Endothelial cell of umbilical vein (primary cell): ENCODE measurements at regions not wholly inside any gene's neighbourhood (a gene's known extent, or its start where the extent isn't known, plus 50 kb on each side); places are given as distances from the start of the nearest gene placed in this dataset.

Source experiments
- EZH2 ChIP-seq: IDR thresholded peaks from 2 replicates; pipeline ENCODE4 v1.6.1; 2012; ENCODE audit warnings: borderline replicate concordance, low read depth, mild to moderate bottlenecking, moderate library complexity, low read length, inconsistent platforms; ENCODE audit not compliant: severe bottlenecking
- TF ChIP-seq, protein P1 (sequence below), 2 donors: IDR thresholded peaks; 1 replicate in 1 of 2; 2 replicates in 1 of 2; pipeline ENCODE4 v1.5.1; 2011; ENCODE audit warnings: low read length in 2 of 2, mild to moderate bottlenecking in 2 of 2, moderate library complexity in 2 of 2, control low read depth in 1 of 2, inconsistent platforms in 1 of 2, low read depth in 1 of 2; ENCODE audit not compliant: insufficient read depth in 1 of 2; ENCODE audit errors: extremely low read depth in 1 of 2

- TF ChIP-seq, protein P1, sequence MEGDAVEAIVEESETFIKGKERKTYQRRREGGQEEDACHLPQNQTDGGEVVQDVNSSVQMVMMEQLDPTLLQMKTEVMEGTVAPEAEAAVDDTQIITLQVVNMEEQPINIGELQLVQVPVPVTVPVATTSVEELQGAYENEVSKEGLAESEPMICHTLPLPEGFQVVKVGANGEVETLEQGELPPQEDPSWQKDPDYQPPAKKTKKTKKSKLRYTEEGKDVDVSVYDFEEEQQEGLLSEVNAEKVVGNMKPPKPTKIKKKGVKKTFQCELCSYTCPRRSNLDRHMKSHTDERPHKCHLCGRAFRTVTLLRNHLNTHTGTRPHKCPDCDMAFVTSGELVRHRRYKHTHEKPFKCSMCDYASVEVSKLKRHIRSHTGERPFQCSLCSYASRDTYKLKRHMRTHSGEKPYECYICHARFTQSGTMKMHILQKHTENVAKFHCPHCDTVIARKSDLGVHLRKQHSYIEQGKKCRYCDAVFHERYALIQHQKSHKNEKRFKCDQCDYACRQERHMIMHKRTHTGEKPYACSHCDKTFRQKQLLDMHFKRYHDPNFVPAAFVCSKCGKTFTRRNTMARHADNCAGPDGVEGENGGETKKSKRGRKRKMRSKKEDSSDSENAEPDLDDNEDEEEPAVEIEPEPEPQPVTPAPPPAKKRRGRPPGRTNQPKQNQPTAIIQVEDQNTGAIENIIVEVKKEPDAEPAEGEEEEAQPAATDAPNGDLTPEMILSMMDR (IDR thresholded peaks at IDR 0.05; ENCODE audit: extremely low read depth in 1 of 2, insufficient read depth in 1 of 2, low read depth in 1 of 2, low read length in 2 of 2) = no peak
- no peak for TF ChIP-seq EZH2
Measured at GRCh38 chr3:18247776-18248310, 177.3 kb downstream of the SATB1 start.
